B cell (primary cell): ENCODE measurements at regions not wholly inside any gene's neighbourhood (a gene's known extent, or its start where the extent isn't known, plus 50 kb on each side); places are given as distances from the start of the nearest gene placed in this dataset.
"Not testable (repeated sequence)": the region's sequence is repeated elsewhere in the genome, so short reads cannot be mapped to it uniquely, and the experiment has no call there.

ENCODE experiments used
- EZH2 ChIP-seq: IDR thresholded peaks from 2 replicates; pipeline ENCODE4 v1.6.1; 2012; ENCODE audit warnings: borderline replicate concordance, low read depth, mild to moderate bottlenecking, moderate library complexity, low read length; ENCODE audit not compliant: insufficient read depth, poor library complexity, severe bottlenecking
- TF ChIP-seq, protein P1 (sequence below): fragments of 200-600 bp; IDR thresholded peaks from one replicate; pipeline ENCODE4 v1.8.0; 2022; ENCODE audit warnings: antibody characterized with exemption, mild to moderate bottlenecking

DNA sequence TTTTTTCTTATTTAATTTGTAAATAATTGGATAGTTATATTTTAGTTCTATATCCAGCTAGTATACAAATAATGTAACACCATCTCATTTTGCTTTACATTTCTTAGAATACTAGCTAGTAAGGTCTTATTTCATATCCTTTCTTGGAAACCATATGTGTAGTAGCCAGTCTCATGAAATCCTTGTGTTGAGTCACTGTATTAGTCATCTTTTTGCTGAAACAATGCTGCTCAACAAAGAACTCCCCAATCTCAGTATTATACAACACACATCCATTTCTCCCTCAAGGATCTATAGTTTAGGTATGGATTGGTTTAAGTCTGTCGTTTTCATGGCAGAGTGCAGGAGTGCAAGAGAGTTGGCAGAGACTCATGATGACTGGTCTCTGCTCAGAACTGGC is 55.6 kb upstream of the NBPF26 start:
- TF ChIP-seq, protein P1, sequence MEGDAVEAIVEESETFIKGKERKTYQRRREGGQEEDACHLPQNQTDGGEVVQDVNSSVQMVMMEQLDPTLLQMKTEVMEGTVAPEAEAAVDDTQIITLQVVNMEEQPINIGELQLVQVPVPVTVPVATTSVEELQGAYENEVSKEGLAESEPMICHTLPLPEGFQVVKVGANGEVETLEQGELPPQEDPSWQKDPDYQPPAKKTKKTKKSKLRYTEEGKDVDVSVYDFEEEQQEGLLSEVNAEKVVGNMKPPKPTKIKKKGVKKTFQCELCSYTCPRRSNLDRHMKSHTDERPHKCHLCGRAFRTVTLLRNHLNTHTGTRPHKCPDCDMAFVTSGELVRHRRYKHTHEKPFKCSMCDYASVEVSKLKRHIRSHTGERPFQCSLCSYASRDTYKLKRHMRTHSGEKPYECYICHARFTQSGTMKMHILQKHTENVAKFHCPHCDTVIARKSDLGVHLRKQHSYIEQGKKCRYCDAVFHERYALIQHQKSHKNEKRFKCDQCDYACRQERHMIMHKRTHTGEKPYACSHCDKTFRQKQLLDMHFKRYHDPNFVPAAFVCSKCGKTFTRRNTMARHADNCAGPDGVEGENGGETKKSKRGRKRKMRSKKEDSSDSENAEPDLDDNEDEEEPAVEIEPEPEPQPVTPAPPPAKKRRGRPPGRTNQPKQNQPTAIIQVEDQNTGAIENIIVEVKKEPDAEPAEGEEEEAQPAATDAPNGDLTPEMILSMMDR = not testable (repeated sequence)
- TF ChIP-seq EZH2 = not testable (repeated sequence)
